IMR-90 (cell line): ENCODE measurements at regions not wholly inside any gene's neighbourhood (a gene's known extent, or its start where the extent isn't known, plus 50 kb on each side); places are given as distances from the start of the nearest gene placed in this dataset.

Experiments used
- ATAC-seq: fragments of 200-7000 bp; cut with Tn5 transposase; 2 replicates; pipeline ENCODE4 v1.9.1; 2020; ENCODE audit warnings: low read depth, mild to moderate bottlenecking, moderate library complexity
- BruUV-seq: library from RNA; stranded (reverse); fragments of 400-500 nt; replicated peaks from 2 replicates; lab custom pipeline; 2021; lab: Mats Ljungman, UMichigan
- CTCF ChIA-PET: fragments of 300-600 bp; formaldehyde crosslinking; extraction: SDS; loops from one replicate; lab custom pipeline; 2021; ENCODE audit warnings: antibody characterized with exemption; lab: Yijun Ruan, JAX
- POLR2A ChIA-PET: fragments of 300-600 bp; sonication (Branson Sonifier 250); formaldehyde crosslinking; loops from one replicate; lab custom pipeline; 2022; ENCODE audit warnings: antibody characterized with exemption; ENCODE audit not compliant: unreplicated experiment; lab: Charles Lee
- DNase-seq: peaks from one replicate; pipeline ENCODE4 v3.0.0; 2013
- H2AFZ ChIP-seq: replicated peaks from 2 replicates; pipeline ENCODE3; 2013; ENCODE audit warnings: low read length, mild to moderate bottlenecking; ENCODE audit not compliant: poor library complexity
- H2AK5ac ChIP-seq: 2 replicates; pipeline ENCODE4 v1.6.1; 2013; ENCODE audit warnings: low read depth, low read length, inconsistent platforms
- H2AK9ac ChIP-seq: replicated peaks from 2 replicates; pipeline ENCODE3; 2013; ENCODE audit warnings: mild to moderate bottlenecking, low read depth, low read length, moderate library complexity; ENCODE audit not compliant: poor library complexity
- H2BK120ac ChIP-seq: 2 replicates; pipeline ENCODE4 v1.6.1; 2013; ENCODE audit warnings: low read depth, low read length, inconsistent platforms
- H2BK15ac ChIP-seq: 3 replicates; pipeline ENCODE4 v1.6.1; 2013; ENCODE audit warnings: low read depth, low read length, inconsistent platforms
- H2BK20ac ChIP-seq: 2 replicates; pipeline ENCODE4 v1.6.1; 2013; ENCODE audit warnings: low read depth, mild to moderate bottlenecking, inconsistent platforms, low read length, moderate library complexity
- H2BK5ac ChIP-seq: 2 replicates; pipeline ENCODE4 v1.6.1; 2013; ENCODE audit warnings: mild to moderate bottlenecking, low read depth, low read length, inconsistent platforms; ENCODE audit not compliant: poor library complexity, severe bottlenecking
- H3K14ac ChIP-seq: replicated peaks from 2 replicates; pipeline ENCODE4 v1.6.1; 2013; ENCODE audit warnings: low read depth, low read length, inconsistent platforms
- H3K18ac ChIP-seq: 2 replicates; pipeline ENCODE4 v1.6.1; 2013; ENCODE audit warnings: low read depth, low read length, control low read depth
- H3K23ac ChIP-seq: 2 replicates; pipeline ENCODE4 v1.6.1; 2013; ENCODE audit warnings: low read depth, low read length, inconsistent platforms
- H3K27ac ChIP-seq: 2 replicates; pipeline ENCODE4 v1.5.1; 2013; ENCODE audit warnings: mild to moderate bottlenecking, control low read depth, low read length; ENCODE audit not compliant: insufficient read depth
- H3K27me3 ChIP-seq: 2 replicates; pipeline ENCODE4 v1.6.1; 2013; ENCODE audit warnings: low read length; ENCODE audit not compliant: control insufficient read depth, insufficient read depth
- H3K36me3 ChIP-seq: 2 replicates; pipeline ENCODE4 v1.6.1; 2013; ENCODE audit warnings: low read length, mixed read lengths; ENCODE audit not compliant: control insufficient read depth, insufficient read depth
- H3K4ac ChIP-seq: 2 replicates; pipeline ENCODE4 v1.6.1; 2013; ENCODE audit warnings: low read depth, low read length, inconsistent platforms
- H3K4me1 ChIP-seq: 2 replicates; pipeline ENCODE4 v1.6.1; 2013; ENCODE audit warnings: low read length, mixed read lengths; ENCODE audit not compliant: control insufficient read depth, insufficient read depth
- H3K4me2 ChIP-seq: 2 replicates; pipeline ENCODE4 v1.6.1; 2013; ENCODE audit warnings: low read depth, mild to moderate bottlenecking, control low read depth, low read length, moderate library complexity
- H3K4me3 ChIP-seq: 2 replicates; pipeline ENCODE4 v1.5.1; 2013; ENCODE audit warnings: low read depth, mild to moderate bottlenecking, control low read depth, low read length, moderate library complexity; ENCODE audit not compliant: insufficient read depth
- H3K56ac ChIP-seq: 2 replicates; pipeline ENCODE4 v1.6.1; 2013; ENCODE audit warnings: low read length, inconsistent platforms; ENCODE audit not compliant: insufficient read depth; ENCODE audit errors: extremely low read depth
- H3K79me1 ChIP-seq, 2 experiments: 2 replicates each; pipeline ENCODE4 v1.6.1; 2013; ENCODE audit warnings: low read length in 2 of 2, inconsistent platforms in 1 of 2, low read depth in 1 of 2
- H3K9ac ChIP-seq: 2 replicates; pipeline ENCODE4 v1.6.1; 2013; ENCODE audit warnings: low read depth, low read length, control low read depth
- H3K9me1 ChIP-seq: 2 replicates; pipeline ENCODE4 v1.6.1; 2013; ENCODE audit warnings: low read length, inconsistent platforms; ENCODE audit not compliant: insufficient read depth
- H3K9me3 ChIP-seq: 2 replicates; pipeline ENCODE4 v1.6.1; 2013; ENCODE audit warnings: low read length; ENCODE audit not compliant: control insufficient read depth, insufficient read depth
- H4K20me1 ChIP-seq: 2 replicates; pipeline ENCODE4 v1.6.1; 2013; ENCODE audit warnings: low read length, inconsistent platforms; ENCODE audit not compliant: insufficient read depth
- H4K5ac ChIP-seq: 2 replicates; pipeline ENCODE4 v1.6.1; 2013; ENCODE audit warnings: mild to moderate bottlenecking, low read depth, low read length, control low read depth
- H4K8ac ChIP-seq, 2 experiments: 2 replicates each; pipeline ENCODE4 v1.6.1; 2013; ENCODE audit warnings: low read depth in 2 of 2, low read length in 2 of 2, control low read depth in 1 of 2, inconsistent platforms in 1 of 2
- H4K91ac ChIP-seq: 2 replicates; pipeline ENCODE4 v1.6.1; 2013; ENCODE audit warnings: low read depth, low read length, inconsistent platforms; ENCODE audit not compliant: insufficient read depth
- CTCF ChIP-seq: conservative IDR thresholded peaks from 2 replicates; pipeline ENCODE4 v1.5.1; 2012; ENCODE audit warnings: mild to moderate bottlenecking, low read depth, low read length, improper control_type of control experiment
- MAFK ChIP-seq: IDR thresholded peaks from 2 replicates; pipeline ENCODE4 v1.6.1; 2012; ENCODE audit warnings: low read depth, low read length, improper control_type of control experiment
- MAZ ChIP-seq: IDR thresholded peaks from 2 replicates; pipeline ENCODE4 v1.6.1; 2012; ENCODE audit warnings: low read depth, mild to moderate bottlenecking, low read length, improper control_type of control experiment, moderate library complexity, borderline replicate concordance
- RAD21 ChIP-seq: IDR thresholded peaks from 2 replicates; pipeline ENCODE4 v1.6.1; 2012; ENCODE audit warnings: low read length, improper control_type of control experiment
- USF2 ChIP-seq: fragments of 150-350 bp; IDR thresholded peaks from 2 replicates; pipeline ENCODE4 v1.6.1; 2017; ENCODE audit warnings: mild to moderate bottlenecking, antibody characterized with exemption, low read length, low read depth
- WGBS, 2 experiments: methylation state at CpG; one replicate each; pipeline versions ENCODE4 v1.1.5 to v1.1.7; 2013; ENCODE audit warnings: missing lambda C conversion rate in 2 of 2; ENCODE audit not compliant: insufficient read length in 1 of 2; ENCODE audit errors: extremely low coverage in 2 of 2; 5-methylcytosine and 5-hydroxymethylcytosine counted together
- dilution Hi-C: fragments of 300-500 bp; cut with HindIII; formaldehyde crosslinking; loops from one replicate; pipeline ENCODE4 v1.14.3; 2018; ENCODE audit warnings: low sequenced_read_pairs; ENCODE audit not compliant: unreplicated experiment
- in situ Hi-C: fragments of 300-500 bp; cut with MboI; formaldehyde crosslinking; loops from 3 replicates; pipeline ENCODE4 v1.14.3; 2019; ENCODE audit warnings: low sequenced_read_pairs, inconsistent platforms, mixed read lengths
- intact Hi-C: fragments of 100-400 bp; cut with micrococcal nuclease; formaldehyde crosslinking; loops from 2 replicates; pipeline ENCODE4 v1.10.0; 2022

DNA sequence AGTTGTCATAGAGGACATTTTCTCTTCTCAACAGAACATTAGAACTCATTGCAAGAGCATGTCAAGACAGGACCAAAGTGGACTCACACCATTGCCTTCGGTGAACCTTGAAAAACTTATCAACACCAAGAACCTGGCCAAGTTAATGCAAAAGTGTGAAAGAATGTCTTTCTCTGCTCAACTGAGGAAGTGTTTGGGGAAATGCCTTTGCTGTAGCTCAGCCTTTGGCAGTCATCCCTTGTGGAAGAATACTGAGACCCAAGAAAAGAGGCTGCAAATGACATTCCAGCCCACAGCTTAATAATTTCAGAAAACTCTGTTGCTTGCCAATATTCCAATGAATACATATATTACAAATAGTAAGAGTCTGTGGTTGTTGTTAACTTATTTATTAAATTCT lies 728.8 kb upstream of the PIK3C3 start:
- no peak overlapping the region for H2BK15ac ChIP-seq
- H2AFZ ChIP-seq: no peak overlapping the region
- H4K91ac ChIP-seq: no peak overlapping the region
- no CpG with 5 or more reads among the region's 1 CpG for WGBS, 2 experiments
- peak overlapping the region; percentile 65 for H2BK5ac ChIP-seq
- ATAC-seq (peak; percentile 70), DNase-seq (peak; percentile 66)
- peak overlapping the region; percentile 68; the same call in 1 of the 2 replicates for H3K18ac ChIP-seq
- H2BK20ac ChIP-seq: no peak overlapping the region
- in situ Hi-C loops (no loop called here), intact Hi-C loops (no loop called here), dilution Hi-C loops (no loop called here)
- ChIA-PET CTCF (no interaction called here), POLR2A (no interaction called here)
- 0 out of 4 replicates have a peak overlapping the region, but pooled peaks of 1 of the 2 experiments have one; percentile 36 for H4K8ac ChIP-seq
- H3K4me3 ChIP-seq: no peak overlapping the region
- BruUV-seq: no TSS peak
- no peak overlapping the region for H2AK5ac ChIP-seq
- H3K23ac ChIP-seq: no peak overlapping the region
- no peaks in the 10 kb centered on the region for H3K4me1 ChIP-seq
- H3K36me3 ChIP-seq: no peaks in the 10 kb centered on the region
- H3K4ac ChIP-seq: no peak overlapping the region
- H3K9me3 ChIP-seq: no peaks in the 10 kb centered on the region
- H2AK9ac ChIP-seq: no peak overlapping the region
- 0 out of 2 replicates have a peak overlapping the region, but pooled peaks have one; percentile 17 for H2BK120ac ChIP-seq
- peak overlapping the region; percentile 56; the same call in 1 of the 2 replicates for H3K4me2 ChIP-seq
- peak overlapping the region; percentile 47; the same call in 1 of the 2 replicates for H3K27ac ChIP-seq
- H3K14ac ChIP-seq: 0 out of 2 replicates have a peak overlapping the region, but pooled peaks have one; percentile 16
- no peak overlapping the region for H3K9ac ChIP-seq
- H4K20me1 ChIP-seq: no peaks in the 10 kb centered on the region
- no peak overlapping the region for H3K56ac ChIP-seq
- no peak for TF ChIP-seq RAD21
- TF ChIP-seq MAZ: no peak
- TF ChIP-seq CTCF: no peak
- TF ChIP-seq USF2: no peak
- TF ChIP-seq MAFK: no peak
- H3K9me1 ChIP-seq: no peaks in the 10 kb centered on the region
- no peaks in the 10 kb centered on the region for H3K27me3 ChIP-seq
- H4K5ac ChIP-seq: no peak overlapping the region
- H3K79me1 ChIP-seq: no peaks in the 10 kb centered on the region
